Adrenal gland (tissue), 9 donors: ENCODE measurements at regions not wholly inside any gene's neighbourhood (a gene's known extent, or its start where the extent isn't known, plus 50 kb on each side); places are given as distances from the start of the nearest gene placed in this dataset.

ENCODE experiments used
- DNase-seq, 7 donors: peaks; one replicate each; pipeline ENCODE4 v3.0.0-alpha.2; 2019 to 2020
- H3K27ac ChIP-seq, 5 donors: fragments of 200-600 bp; sonication (generic) in 4 of 5; 1 replicate in 3 of 5; 2 replicates in 2 of 5; pipeline versions ENCODE4 v1.5.1 to v1.8.0; 2016 to 2020; ENCODE audit warnings: mild to moderate bottlenecking in 1 of 5
- H3K27me3 ChIP-seq: fragments of 200-600 bp; 2 replicates; pipeline ENCODE4 v1.8.0; 2021
- H3K36me3 ChIP-seq, 2 donors: fragments of 200-600 bp; replicated peaks in 1 of 2; 1 replicate in 1 of 2; 2 replicates in 1 of 2; pipeline versions ENCODE4 v1.5.1 to v1.8.0; 2018 to 2022
- H3K4me1 ChIP-seq, 2 donors: fragments of 200-600 bp; replicated peaks in 1 of 2; 1 replicate in 1 of 2; 2 replicates in 1 of 2; pipeline versions ENCODE4 v1.5.1 to v1.8.0; 2018 to 2021
- H3K4me3 ChIP-seq, 4 donors: fragments of 200-600 bp; sonication (generic) in 3 of 4; one replicate each; pipeline ENCODE4 v1.5.1; 2016 to 2018
- H3K9me3 ChIP-seq, 3 donors: fragments of 200-600 bp; sonication (generic) in 1 of 3; replicated peaks in 1 of 3; 1 replicate in 2 of 3; 2 replicates in 1 of 3; pipeline versions ENCODE4 v1.5.1 to v1.8.0; 2016 to 2021
- CTCF ChIP-seq, 6 experiments: fragments of 450-650 bp in 4 of 6; fragments of 200-600 bp in 2 of 6; sonication (generic) in 1 of 6; IDR thresholded peaks; 1 replicate in 5 of 6; 2 replicates in 1 of 6; pipeline versions ENCODE4 v1.5.1 to v1.8.0; 2016 to 2021; ENCODE audit warnings: antibody characterized with exemption in 6 of 6, mild to moderate bottlenecking in 2 of 6, moderate library complexity in 1 of 6
- POLR2A ChIP-seq, 2 donors: fragments of 450-650 bp; IDR thresholded peaks; one replicate each; pipeline ENCODE4 v1.6.1; 2017; ENCODE audit warnings: antibody characterized with exemption in 2 of 2, mild to moderate bottlenecking in 2 of 2, moderate library complexity in 1 of 2
- WGBS, 4 donors: extraction: QIAGEN DNeasy Blood & Tissue Kit in 2 of 4; methylation state at CpG; one replicate each; pipeline versions ENCODE4 v1.1.5 to v1.1.7; 2013 to 2017; 5-methylcytosine and 5-hydroxymethylcytosine counted together
- intact Hi-C, 2 donors: fragments of 100-400 bp; cut with DNase I; formaldehyde crosslinking; loops; one replicate each; pipeline versions ENCODE4 v1.14.1 to v1.15.0; 2022 to 2023
- donor health status: healthy with polysubstance abuse.
- donor health status: Bipolar disorder and iron deficiency.
- donor health status: DM: yes; HTN: yes; CAD: no.
- donor health status: DM: no; HTN: no; CAD: no.
- donor health status: DM: no; HTN: no; CAD: no.

- Histone ChIP-seq H3K9me3 (no peaks in the 10 kb centered on the region), H3K36me3 (no peaks in the 10 kb centered on the region), H3K4me3 (no peak overlapping the region), H3K4me1 (no peaks in the 10 kb centered on the region), H3K27ac (no peak overlapping the region), H3K27me3 (peaks cover 6% of the 10 kb centered on the region)
- no peak for DNase-seq
- TF ChIP-seq CTCF (IDR thresholded peaks at IDR 0.05) = no peak
- no peak for TF ChIP-seq POLR2A (IDR thresholded peaks at IDR 0.05)
- intact Hi-C loops = no loop called here
- 30 to 34% (median 32%) methylated on average over 13 to 14 of the region's 14 CpGs for WGBS, 4 donors
These were observed 144.5 kb downstream of the PHETA1 start for GRCh38 chr12:111224186-111225066.

DNA sequence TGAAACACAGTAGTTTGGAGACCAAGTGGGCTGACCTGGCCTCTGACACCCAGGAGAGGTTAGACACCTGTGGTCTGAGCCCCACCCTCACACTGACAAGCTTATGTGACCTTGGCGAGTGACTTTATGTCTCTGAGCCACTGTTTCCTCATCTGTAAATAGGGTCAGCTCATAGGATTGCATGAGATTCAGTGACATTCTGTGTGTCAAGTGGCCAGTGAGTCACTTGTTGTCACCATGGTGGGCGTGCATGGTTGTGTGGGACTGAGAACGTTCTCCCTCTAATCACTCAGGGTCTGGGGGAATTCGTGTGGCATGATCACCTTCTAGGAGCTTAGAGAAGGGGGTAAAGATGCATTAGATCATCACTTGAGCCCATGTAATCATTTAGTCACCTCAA lies 146.4 kb downstream of the PHETA1 start:
- TF ChIP-seq CTCF (IDR thresholded peaks at IDR 0.05) (no peak), POLR2A (IDR thresholded peaks at IDR 0.05) (no peak)
- H3K27me3 ChIP-seq = no peaks in the 10 kb centered on the region
- 67 to 81% (median 76%) methylated on average over 3 to 4 of the region's 4 CpGs for WGBS, 4 donors
- H3K4me3 ChIP-seq = no peak overlapping the region
- no peaks in the 10 kb centered on the region for H3K9me3 ChIP-seq
- no peak overlapping the region for H3K27ac ChIP-seq
- intact Hi-C loops = no loop called here
- H3K4me1 ChIP-seq = no peaks in the 10 kb centered on the region
- DNase-seq = no peak
- H3K36me3 ChIP-seq = no peaks in the 10 kb centered on the region

DNA sequence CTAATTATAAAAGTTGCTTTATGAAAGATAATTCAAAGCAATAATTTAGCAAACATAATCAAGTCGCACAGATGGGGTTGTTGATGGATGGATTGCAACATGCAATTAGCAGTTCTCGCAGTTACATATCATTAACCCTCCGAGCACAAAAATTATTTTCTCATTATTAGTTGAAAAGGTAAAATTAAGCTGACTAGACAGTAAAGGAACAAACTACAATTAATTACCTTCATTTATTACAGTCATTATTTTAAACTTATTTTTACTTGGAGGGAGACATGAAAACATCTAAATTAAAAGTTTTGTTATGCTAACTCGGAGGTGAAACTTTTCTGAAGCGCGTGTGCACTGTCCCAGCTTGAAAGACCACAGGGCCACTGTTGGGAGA lies 146.9 kb downstream of the PHETA1 start:
- Histone ChIP-seq H3K4me3 (no peak overlapping the region), H3K27ac (no peak overlapping the region), H3K36me3 (no peaks in the 10 kb centered on the region), H3K9me3 (no peaks in the 10 kb centered on the region), H3K27me3 (no peaks in the 10 kb centered on the region), H3K4me1 (no peaks in the 10 kb centered on the region)
- no peak for DNase-seq
- WGBS, 4 donors = 71 to 82% (median 78%) methylated on average over 6 of the region's 6 CpGs
- intact Hi-C loops = no loop called here
- TF ChIP-seq POLR2A (IDR thresholded peaks at IDR 0.05) = no peak
- TF ChIP-seq CTCF (IDR thresholded peaks at IDR 0.05) = no peak

- Histone ChIP-seq H3K27me3 (no peaks in the 10 kb centered on the region), H3K4me3 (no peak overlapping the region), H3K27ac (no peak overlapping the region), H3K4me1 (no peaks in the 10 kb centered on the region), H3K9me3 (no peaks in the 10 kb centered on the region), H3K36me3 (no peaks in the 10 kb centered on the region)
- no peak for DNase-seq
- 70 to 79% (median 72%) methylated on average over 14 of the region's 14 CpGs for WGBS, 4 donors
- TF ChIP-seq CTCF (IDR thresholded peaks at IDR 0.05) = no peak
- no peak for TF ChIP-seq POLR2A (IDR thresholded peaks at IDR 0.05)
- intact Hi-C loops = no loop called here
These were observed 147.6 kb downstream of the PHETA1 start for GRCh38 chr12:111221062-111222026.
